HEK293 (cell line): ENCODE measurements at regions not wholly inside any gene's neighbourhood (a gene's known extent, or its start where the extent isn't known, plus 50 kb on each side); places are given as distances from the start of the nearest gene placed in this dataset.

ENCODE experiments used
- CTCF ChIA-PET: fragments of 350-600 bp; formaldehyde crosslinking; extraction: SDS; loops from one replicate; lab custom pipeline; 2021; ENCODE audit warnings: antibody characterized with exemption; lab: Yijun Ruan, JAX
- POLR2A ChIA-PET: fragments of 300-600 bp; formaldehyde crosslinking; extraction: SDS; loops from one replicate; lab custom pipeline; 2020; ENCODE audit warnings: antibody characterized with exemption, inconsistent platforms; lab: Yijun Ruan, JAX
- H3K27ac ChIP-seq: fragments of 200-500 bp; sonication (Bioruptor generic); 2 replicates; pipeline ENCODE4 v1.5.1; 2014; ENCODE audit warnings: low read depth, low read length, control low read depth, inconsistent platforms; ENCODE audit errors: extremely low read depth
- H3K36me3 ChIP-seq, 2 experiments: fragments of 200-500 bp in 1 of 2; sonication (Bioruptor generic) in 1 of 2; 1 replicate in 1 of 2; 2 replicates in 1 of 2; pipeline ENCODE4 v1.5.1; 2014 to 2017; ENCODE audit warnings: inconsistent platforms in 2 of 2, low read length in 2 of 2; ENCODE audit not compliant: control insufficient read depth in 2 of 2, insufficient read depth in 1 of 2
- H3K4me1 ChIP-seq: fragments of 200-500 bp; sonication (Bioruptor generic); 2 replicates; pipeline ENCODE4 v1.5.1; 2014; ENCODE audit warnings: mild to moderate bottlenecking, low read length, inconsistent platforms; ENCODE audit not compliant: control insufficient read depth, insufficient read depth
- H3K4me3 ChIP-seq: 2 replicates; pipeline ENCODE4 v1.5.1; 2011; ENCODE audit warnings: low read depth, mild to moderate bottlenecking, control low read depth, low read length, moderate library complexity
- H3K9me3 ChIP-seq: fragments of 200-500 bp; sonication (Bioruptor generic); 2 replicates; pipeline ENCODE4 v1.5.1; 2014; ENCODE audit warnings: low read depth, low read length, inconsistent platforms; ENCODE audit not compliant: control insufficient read depth, insufficient read depth
- ATF2 ChIP-seq: fragments of 450-650 bp; formaldehyde crosslinking; IDR thresholded peaks from 2 replicates; pipeline ENCODE4 v1.5.1; 2016; ENCODE audit warnings: missing biosample characterization, missing genetic modification characterization, low read depth
- GLIS2 ChIP-seq: fragments of 450-650 bp; formaldehyde crosslinking; IDR thresholded peaks from 2 replicates; pipeline ENCODE4 v1.5.1; 2016; ENCODE audit warnings: missing biosample characterization, missing genetic modification characterization
- HIC1 ChIP-seq: fragments of 450-650 bp; formaldehyde crosslinking; IDR thresholded peaks from 2 replicates; pipeline ENCODE4 v1.5.1; 2016; ENCODE audit warnings: missing biosample characterization, missing genetic modification characterization
- HOXA7 ChIP-seq: sonication (generic); formaldehyde crosslinking; IDR thresholded peaks from 2 replicates; pipeline ENCODE4 v1.8.1; 2022; ENCODE audit warnings: missing genetic modification reagents, borderline replicate concordance
- KLF9 ChIP-seq: fragments of 450-650 bp; formaldehyde crosslinking; IDR thresholded peaks from 2 replicates; pipeline ENCODE4 v1.5.1; 2016; ENCODE audit warnings: missing biosample characterization, missing genetic modification characterization, low read depth
- MEIS1 ChIP-seq: sonication (generic); formaldehyde crosslinking; IDR thresholded peaks from 2 replicates; pipeline ENCODE4 v1.8.1; 2022; ENCODE audit warnings: missing genetic modification reagents, mild to moderate bottlenecking, borderline replicate concordance
- SALL2 ChIP-seq: fragments of 450-650 bp; formaldehyde crosslinking; IDR thresholded peaks from 2 replicates; pipeline ENCODE4 v1.5.0; 2017; ENCODE audit warnings: missing biosample characterization, mild to moderate bottlenecking, missing genetic modification characterization, borderline replicate concordance
- WT1 ChIP-seq: fragments of 450-650 bp; formaldehyde crosslinking; IDR thresholded peaks from 2 replicates; pipeline ENCODE4 v1.5.1; 2016; ENCODE audit warnings: missing biosample characterization, missing genetic modification characterization
- YY2 ChIP-seq: fragments of 450-650 bp; formaldehyde crosslinking; IDR thresholded peaks from 2 replicates; pipeline ENCODE4 v1.5.1; 2016; ENCODE audit warnings: missing biosample characterization, missing genetic modification characterization
- ZBTB11 ChIP-seq: fragments of 450-650 bp; formaldehyde crosslinking; conservative IDR thresholded peaks from 2 replicates; pipeline ENCODE4 v1.5.1; 2016; ENCODE audit warnings: low read depth, missing biosample characterization, missing genetic modification characterization
- ZBTB20 ChIP-seq: fragments of 450-650 bp; formaldehyde crosslinking; IDR thresholded peaks from 2 replicates; pipeline ENCODE4 v1.5.1; 2016; ENCODE audit warnings: missing biosample characterization, missing genetic modification characterization
- ZEB2 ChIP-seq: fragments of 450-650 bp; formaldehyde crosslinking; IDR thresholded peaks from 2 replicates; pipeline ENCODE4 v1.5.1; 2016; ENCODE audit warnings: missing biosample characterization, missing genetic modification characterization
- ZFHX2 ChIP-seq: fragments of 450-650 bp; formaldehyde crosslinking; conservative IDR thresholded peaks from 2 replicates; pipeline ENCODE4 v1.5.1; 2016; ENCODE audit warnings: missing biosample characterization, missing genetic modification characterization
- ZNF132 ChIP-seq: fragments of 450-650 bp; formaldehyde crosslinking; IDR thresholded peaks from 2 replicates; pipeline ENCODE4 v1.5.1; 2017; ENCODE audit warnings: missing biosample characterization, missing genetic modification characterization, borderline replicate concordance
- ZNF513 ChIP-seq: fragments of 450-650 bp; IDR thresholded peaks from 2 replicates; pipeline ENCODE4 v1.5.1; 2018; ENCODE audit warnings: missing biosample characterization, missing genetic modification characterization
- ZNF624 ChIP-seq: fragments of 450-650 bp; formaldehyde crosslinking; IDR thresholded peaks from 2 replicates; pipeline ENCODE4 v1.5.1; 2017; ENCODE audit warnings: missing biosample characterization, missing genetic modification characterization
- ZNF660 ChIP-seq: fragments of 450-650 bp; IDR thresholded peaks from 2 replicates; pipeline ENCODE4 v1.5.1; 2018; ENCODE audit warnings: missing biosample characterization, mild to moderate bottlenecking, missing genetic modification characterization
- ZNF664 ChIP-seq: fragments of 450-650 bp; formaldehyde crosslinking; IDR thresholded peaks from 2 replicates; pipeline ENCODE4 v1.5.1; 2016; ENCODE audit warnings: missing biosample characterization, missing genetic modification characterization
- ZNF792 ChIP-seq: fragments of 450-650 bp; formaldehyde crosslinking; IDR thresholded peaks from 2 replicates; pipeline ENCODE4 v1.5.1; 2016; ENCODE audit warnings: missing biosample characterization, missing genetic modification characterization
- ZSCAN4 ChIP-seq: fragments of 450-650 bp; formaldehyde crosslinking; IDR thresholded peaks from 2 replicates; pipeline ENCODE4 v1.5.1; 2017; ENCODE audit warnings: missing biosample characterization, missing genetic modification characterization
- ZXDB ChIP-seq: fragments of 450-650 bp; formaldehyde crosslinking; IDR thresholded peaks from 2 replicates; pipeline ENCODE4 v1.5.1; 2016; ENCODE audit warnings: missing biosample characterization, missing genetic modification characterization

GRCh38 chr6:48928937-48929336 is 534.1 kb downstream of the MMUT start:
- H3K4me1 ChIP-seq, result no peaks in the 10 kb centered on the region
- no peaks in the 10 kb centered on the region for H3K36me3 ChIP-seq
- H3K27ac ChIP-seq, result no peak overlapping the region
- ChIA-PET CTCF (no interaction called here), POLR2A (no interaction called here)
- H3K9me3 ChIP-seq, result no peaks in the 10 kb centered on the region
- no peak overlapping the region for H3K4me3 ChIP-seq
- TF ChIP-seq KLF9 (tag by site-specific recombination) (no peak), SALL2 (tag by site-specific recombination) (no peak), MEIS1 (CRISPR knock-in tag) (no peak), ZNF792 (tag by site-specific recombination) (no peak), ZNF664 (tag by site-specific recombination) (no peak)

- TF ChIP-seq HOXA7 (CRISPR knock-in tag) (no peak), YY2 (no peak)
Observed at GRCh38 chr6:48922837-48923236, 540.2 kb downstream of the MMUT start.

GRCh38 chr6:48919555-48919954 is 543.5 kb downstream of the MMUT start:
- no peaks in the 10 kb centered on the region for H3K36me3 ChIP-seq
- H3K4me1 ChIP-seq, result peaks cover 6% of the 10 kb centered on the region; the same call in 1 of the 2 replicates
- no peaks in the 10 kb centered on the region for H3K9me3 ChIP-seq
- CTCF ChIA-PET, result no interaction called here
- POLR2A ChIA-PET, result no interaction called here
- H3K4me3 ChIP-seq, result no peak overlapping the region
- H3K27ac ChIP-seq, result no peak overlapping the region
- TF ChIP-seq ZNF132 (tag by site-specific recombination) (no peak), ZNF513 (tag by site-specific recombination) (no peak), GLIS2 (tag by site-specific recombination) (no peak), ZNF624 (no peak), ATF2 (tag by site-specific recombination) (no peak), WT1 (tag by site-specific recombination) (no peak), ZXDB (tag by site-specific recombination) (no peak), ZSCAN4 (tag by site-specific recombination) (no peak), ZNF660 (no peak), ZBTB20 (no peak), ZBTB11 (no peak), ZEB2 (tag by site-specific recombination) (no peak), HIC1 (no peak), ZFHX2 (tag by site-specific recombination) (no peak)

More at GRCh38 chr6:48922837-48923236, 540.2 kb downstream of the MMUT start:
- H3K4me1 ChIP-seq, result no peaks in the 10 kb centered on the region
- H3K4me3 ChIP-seq, result no peak overlapping the region
- no peaks in the 10 kb centered on the region for H3K36me3 ChIP-seq
- CTCF ChIA-PET, result interaction anchor here (1.2 kb wide), 1 partner anchor 14 kb away, joined by 3 read pairs; no protein-coding TSS in a partner anchor
- H3K9me3 ChIP-seq, result no peaks in the 10 kb centered on the region
- POLR2A ChIA-PET, result no interaction called here
- H3K27ac ChIP-seq, result no peak overlapping the region
